Loucy (cell line): ENCODE measurements at regions not wholly inside any gene's neighbourhood (a gene's known extent, or its start where the extent isn't known, plus 50 kb on each side); places are given as distances from the start of the nearest gene placed in this dataset.

Experiments used
- H2AFZ ChIP-seq: fragments of 200-600 bp; sonication (generic); 2 replicates; pipeline ENCODE4 v1.6.0; 2016; ENCODE audit warnings: antibody characterized with exemption, mild to moderate bottlenecking, low read length, moderate library complexity
- H3F3A ChIP-seq: fragments of 200-600 bp; 2 replicates; pipeline ENCODE4 v1.6.0; 2016; ENCODE audit warnings: antibody characterized with exemption, low read depth, mild to moderate bottlenecking
- H3K27me3 ChIP-seq: fragments of 200-600 bp; sonication (generic); 2 replicates; pipeline ENCODE4 v1.6.1; 2014; ENCODE audit warnings: low read length, mild to moderate bottlenecking; ENCODE audit not compliant: insufficient read depth, poor library complexity, severe bottlenecking
- H3K36me3 ChIP-seq: fragments of 200-600 bp; sonication (generic); 2 replicates; pipeline ENCODE4 v1.6.1; 2016; ENCODE audit warnings: low read length; ENCODE audit not compliant: insufficient read depth
- H3K4me1 ChIP-seq: fragments of 200-600 bp; sonication (generic); 2 replicates; pipeline ENCODE4 v1.5.1; 2014; ENCODE audit warnings: low read length, mild to moderate bottlenecking; ENCODE audit not compliant: insufficient read depth, poor library complexity, severe bottlenecking
- H3K4me2 ChIP-seq: fragments of 200-600 bp; sonication (generic); 2 replicates; pipeline ENCODE4 v1.6.0; 2014; ENCODE audit warnings: antibody characterized with exemption, low read length, low read depth, mild to moderate bottlenecking; ENCODE audit not compliant: poor library complexity, severe bottlenecking
- H3K4me3 ChIP-seq: fragments of 200-600 bp; sonication (generic); 2 replicates; pipeline ENCODE4 v1.5.1; 2014; ENCODE audit warnings: low read length, mild to moderate bottlenecking, mixed read lengths; ENCODE audit not compliant: poor library complexity, severe bottlenecking
- H3K79me2 ChIP-seq: fragments of 200-600 bp; sonication (generic); 2 replicates; pipeline ENCODE4 v1.6.1; 2014; ENCODE audit warnings: low read length; ENCODE audit not compliant: insufficient read depth
- H3K9ac ChIP-seq: fragments of 200-600 bp; sonication (generic); 2 replicates; pipeline ENCODE4 v1.6.0; 2014; ENCODE audit warnings: mild to moderate bottlenecking, low read depth, low read length, moderate library complexity; ENCODE audit not compliant: poor library complexity, severe bottlenecking
- H3K9me2 ChIP-seq: fragments of 200-600 bp; sonication (generic); replicated peaks from 2 replicates; pipeline ENCODE4 v1.6.1; 2016; ENCODE audit warnings: low read depth, low read length, mixed read lengths
- H3K9me3 ChIP-seq: fragments of 200-600 bp; sonication (generic); 2 replicates; pipeline ENCODE4 v1.6.1; 2014; ENCODE audit warnings: mild to moderate bottlenecking, antibody characterized with exemption, low read length, low read depth; ENCODE audit not compliant: insufficient read depth
- H4K20me1 ChIP-seq: fragments of 200-600 bp; sonication (generic); 2 replicates; pipeline ENCODE4 v1.6.0; 2014; ENCODE audit warnings: antibody characterized with exemption, low read length, mild to moderate bottlenecking; ENCODE audit not compliant: insufficient read depth, poor library complexity, severe bottlenecking
- CTCF ChIP-seq: fragments of 200-600 bp; sonication (generic); conservative IDR thresholded peaks from 2 replicates; pipeline ENCODE4 v1.5.1; 2014; ENCODE audit warnings: mild to moderate bottlenecking, antibody characterized with exemption, low read length
- EZH2phosphoT487 ChIP-seq: fragments of 200-600 bp; IDR thresholded peaks from 2 replicates; pipeline ENCODE4 v1.6.1; 2018; ENCODE audit warnings: antibody characterized with exemption, mild to moderate bottlenecking, moderate library complexity, borderline replicate concordance

DNA sequence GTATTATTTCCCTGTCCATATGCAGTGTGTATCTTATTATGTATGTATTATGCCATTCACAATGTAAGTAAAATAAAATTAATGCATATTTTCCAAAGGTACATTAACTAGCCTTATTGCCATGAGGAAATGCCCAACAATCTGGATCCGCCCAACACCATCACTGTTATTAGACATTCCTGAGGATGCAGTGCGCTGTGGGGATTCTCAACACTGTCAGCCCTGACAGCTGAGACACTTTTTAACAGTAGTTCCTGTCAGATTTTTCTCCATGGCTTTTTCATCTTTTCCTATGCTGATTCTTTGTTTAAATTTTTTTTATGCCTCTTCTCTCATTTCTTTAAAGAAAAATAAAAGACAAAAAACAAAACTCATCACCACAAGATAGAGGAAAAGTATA is 1632.9 kb upstream of the PABPC4L start:
- H4K20me1 ChIP-seq = no peaks in the 10 kb centered on the region
- no peak overlapping the region for H3K4me2 ChIP-seq
- no peaks in the 10 kb centered on the region for H3K79me2 ChIP-seq
- no peaks in the 10 kb centered on the region for H3K27me3 ChIP-seq
- H3K4me3 ChIP-seq = no peak overlapping the region
- H3K36me3 ChIP-seq = no peaks in the 10 kb centered on the region
- H3K9ac ChIP-seq = no peak overlapping the region
- H3F3A ChIP-seq = no peaks in the 10 kb centered on the region
- no peaks in the 10 kb centered on the region for H3K4me1 ChIP-seq
- no peak overlapping the region for H2AFZ ChIP-seq
- TF ChIP-seq EZH2phosphoT487 (no peak), CTCF (no peak)
- no peaks in the 10 kb centered on the region for H3K9me3 ChIP-seq
- no peaks in the 10 kb centered on the region for H3K9me2 ChIP-seq

DNA sequence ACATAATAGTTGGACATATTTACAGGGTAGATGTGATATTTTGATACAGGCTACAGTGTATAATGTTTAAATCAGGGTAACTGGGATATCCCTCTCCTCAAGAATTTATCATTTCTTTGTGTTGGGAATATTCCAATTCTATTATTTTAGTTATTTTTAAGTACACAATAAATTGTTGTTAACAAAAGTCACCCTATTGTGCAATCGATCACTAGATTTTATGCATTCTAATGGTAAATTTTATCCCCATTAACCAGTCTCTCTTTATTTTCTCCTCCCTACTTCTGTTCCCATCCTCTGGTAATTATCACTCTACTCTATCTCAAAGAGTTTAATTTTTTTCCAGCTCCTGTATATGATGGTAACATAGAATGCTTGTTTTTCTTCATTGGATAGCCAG is 1631.9 kb upstream of the PABPC4L start:
- Histone ChIP-seq H3K4me1 (no peaks in the 10 kb centered on the region), H3K27me3 (no peaks in the 10 kb centered on the region), H3K9me2 (no peaks in the 10 kb centered on the region), H3K79me2 (no peaks in the 10 kb centered on the region), H3K4me3 (no peak overlapping the region), H3K9me3 (no peaks in the 10 kb centered on the region), H3K4me2 (no peak overlapping the region), H3K9ac (no peak overlapping the region), H3K36me3 (no peaks in the 10 kb centered on the region), H2AFZ (no peak overlapping the region), H3F3A (no peaks in the 10 kb centered on the region), H4K20me1 (no peaks in the 10 kb centered on the region)
- TF ChIP-seq EZH2phosphoT487 = no peak
- no peak for TF ChIP-seq CTCF

- H3K9me3 ChIP-seq = no peaks in the 10 kb centered on the region
- H3K9ac ChIP-seq = no peak overlapping the region
- H3F3A ChIP-seq = no peaks in the 10 kb centered on the region
- H3K4me2 ChIP-seq = no peak overlapping the region
- no peak overlapping the region for H2AFZ ChIP-seq
- no peaks in the 10 kb centered on the region for H4K20me1 ChIP-seq
- no peaks in the 10 kb centered on the region for H3K4me1 ChIP-seq
- no peaks in the 10 kb centered on the region for H3K27me3 ChIP-seq
- H3K4me3 ChIP-seq = no peak overlapping the region
- H3K36me3 ChIP-seq = no peaks in the 10 kb centered on the region
- H3K9me2 ChIP-seq = no peaks in the 10 kb centered on the region
- TF ChIP-seq CTCF = no peak
- no peak for TF ChIP-seq EZH2phosphoT487
- no peaks in the 10 kb centered on the region for H3K79me2 ChIP-seq
Observed at GRCh38 chr4:135824759-135825296, 1623.2 kb upstream of the PABPC4L start.
